ENCODE measurements at regions not wholly inside any gene's neighbourhood (a gene's known extent, or its start where the extent isn't known, plus 50 kb on each side); places are given as distances from the start of the nearest gene placed in this dataset.
"Not testable (repeated sequence)": the region's sequence is repeated elsewhere in the genome, so short reads cannot be mapped to it uniquely, and the experiment has no call there.

DNA sequence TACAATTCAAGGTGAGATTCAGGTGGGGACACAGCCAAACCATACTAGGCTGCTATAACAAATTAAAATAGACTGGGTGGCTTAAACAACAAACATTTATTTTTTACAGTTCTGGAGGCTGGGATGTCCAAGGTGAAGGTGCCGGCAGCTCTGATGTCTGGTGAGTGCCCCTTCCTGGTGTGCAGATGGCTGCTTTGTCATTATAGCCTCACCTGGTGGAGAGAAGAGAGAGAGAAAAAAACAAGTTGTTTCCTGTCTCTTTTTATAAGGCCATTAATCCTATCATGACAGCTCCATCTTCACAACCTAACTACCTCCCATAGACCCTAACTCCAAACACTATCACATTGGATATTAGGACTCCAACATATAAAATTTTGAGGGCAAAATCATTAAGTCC is 279.7 kb downstream of the ZIC1 start:
- DNase-seq (ENCODE audit: low spot score), result no peak
- in situ Hi-C loops (cut with MboI; ENCODE audit: low pct_unique_long_range_greater_than_20kb, low sequenced_read_pairs, unreplicated experiment), result no loop called here
- TF ChIP-seq, protein P1, sequence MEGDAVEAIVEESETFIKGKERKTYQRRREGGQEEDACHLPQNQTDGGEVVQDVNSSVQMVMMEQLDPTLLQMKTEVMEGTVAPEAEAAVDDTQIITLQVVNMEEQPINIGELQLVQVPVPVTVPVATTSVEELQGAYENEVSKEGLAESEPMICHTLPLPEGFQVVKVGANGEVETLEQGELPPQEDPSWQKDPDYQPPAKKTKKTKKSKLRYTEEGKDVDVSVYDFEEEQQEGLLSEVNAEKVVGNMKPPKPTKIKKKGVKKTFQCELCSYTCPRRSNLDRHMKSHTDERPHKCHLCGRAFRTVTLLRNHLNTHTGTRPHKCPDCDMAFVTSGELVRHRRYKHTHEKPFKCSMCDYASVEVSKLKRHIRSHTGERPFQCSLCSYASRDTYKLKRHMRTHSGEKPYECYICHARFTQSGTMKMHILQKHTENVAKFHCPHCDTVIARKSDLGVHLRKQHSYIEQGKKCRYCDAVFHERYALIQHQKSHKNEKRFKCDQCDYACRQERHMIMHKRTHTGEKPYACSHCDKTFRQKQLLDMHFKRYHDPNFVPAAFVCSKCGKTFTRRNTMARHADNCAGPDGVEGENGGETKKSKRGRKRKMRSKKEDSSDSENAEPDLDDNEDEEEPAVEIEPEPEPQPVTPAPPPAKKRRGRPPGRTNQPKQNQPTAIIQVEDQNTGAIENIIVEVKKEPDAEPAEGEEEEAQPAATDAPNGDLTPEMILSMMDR (IDR thresholded peaks at IDR 0.05; ENCODE audit: extremely low read depth, insufficient read depth, missing control alignments), result no peak

DNA sequence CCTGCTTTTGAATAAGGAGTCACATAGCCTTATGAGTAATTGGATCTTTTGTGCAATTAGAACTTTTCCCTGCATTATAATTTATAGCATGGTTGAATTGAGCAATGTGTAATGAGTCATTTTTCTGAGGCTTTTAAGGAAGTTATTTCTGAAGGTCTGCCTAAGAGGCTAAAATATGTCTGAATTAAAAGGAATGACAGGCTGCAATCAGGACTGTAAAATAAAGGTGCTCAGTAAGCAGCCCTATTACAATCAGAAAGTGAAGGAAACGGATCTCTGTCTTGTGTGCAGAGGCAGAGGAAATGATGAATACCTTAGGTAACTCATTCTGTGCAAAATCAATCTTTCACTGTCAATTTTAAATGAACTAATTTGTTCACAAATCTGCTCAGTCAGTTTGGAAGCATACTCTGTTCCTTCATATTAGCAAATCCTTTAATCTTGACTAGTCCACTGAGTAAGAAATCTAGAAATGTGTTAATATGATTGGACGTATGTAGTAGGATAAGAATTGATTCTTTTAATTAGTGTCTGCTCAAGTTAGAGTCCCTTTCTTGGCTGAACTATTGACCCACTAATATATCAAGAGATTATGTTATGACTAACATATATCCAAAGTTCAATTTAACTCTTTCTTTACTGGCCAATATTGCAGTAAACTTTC is 290.1 kb downstream of the ZIC1 start:
- in situ Hi-C loops (cut with MboI; ENCODE audit: low pct_unique_long_range_greater_than_20kb, low sequenced_read_pairs, unreplicated experiment), result no loop called here
- no peak for DNase-seq (ENCODE audit: low spot score)
- TF ChIP-seq, protein P1 (IDR thresholded peaks at IDR 0.05; ENCODE audit: extremely low read depth, insufficient read depth, missing control alignments), result no peak

DNA sequence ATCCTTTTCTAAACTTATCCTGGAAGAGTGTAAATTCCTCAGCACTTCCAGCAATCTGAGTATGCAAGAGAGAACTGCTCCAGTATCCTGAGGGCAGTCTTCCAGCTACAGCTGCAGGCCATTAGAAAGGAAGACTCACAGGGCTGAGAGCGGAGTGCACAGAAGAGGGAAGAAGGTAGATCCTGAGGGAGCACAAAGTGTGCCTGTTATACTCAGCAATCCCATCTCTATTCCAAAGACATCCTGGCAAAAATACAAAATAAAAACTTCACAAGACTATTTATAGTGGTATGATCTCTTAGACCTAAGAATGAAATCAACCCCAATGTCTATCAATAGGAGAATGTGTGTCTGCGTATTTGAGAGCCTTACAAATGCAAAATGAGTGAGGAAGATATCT is 292.0 kb downstream of the ZIC1 start:
- in situ Hi-C loops (cut with MboI; ENCODE audit: low pct_unique_long_range_greater_than_20kb, low sequenced_read_pairs, unreplicated experiment), result no loop called here

DNA sequence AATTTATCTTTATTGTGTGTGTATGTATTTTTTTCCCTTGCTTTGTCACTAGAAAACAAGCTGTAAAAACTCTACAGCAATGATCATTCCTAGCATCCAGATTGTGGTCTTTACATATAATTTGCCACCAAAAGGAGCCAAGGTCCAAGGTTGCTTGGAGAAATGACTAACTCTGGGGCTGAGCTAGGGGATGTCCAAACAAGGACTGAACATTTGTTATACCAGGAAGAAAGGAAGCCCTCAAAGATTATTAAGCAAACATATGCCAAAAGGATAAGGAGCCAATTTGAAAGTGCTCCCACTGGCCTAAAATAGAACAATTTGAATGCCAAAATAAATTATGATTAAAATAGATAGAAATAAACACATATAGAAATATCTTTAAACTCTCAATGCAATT is 293.3 kb downstream of the ZIC1 start:
- no peak for DNase-seq (ENCODE audit: low spot score)
- TF ChIP-seq, protein P1 (IDR thresholded peaks at IDR 0.05; ENCODE audit: extremely low read depth, insufficient read depth, missing control alignments), result no peak
- in situ Hi-C loops (cut with MboI; ENCODE audit: low pct_unique_long_range_greater_than_20kb, low sequenced_read_pairs, unreplicated experiment), result no loop called here

More for the DNA sequence above, 292.0 kb downstream of the ZIC1 start:
- DNase-seq (ENCODE audit: low spot score), result no peak
- TF ChIP-seq, protein P1 (IDR thresholded peaks at IDR 0.05; ENCODE audit: extremely low read depth, insufficient read depth, missing control alignments), result no peak

DNA sequence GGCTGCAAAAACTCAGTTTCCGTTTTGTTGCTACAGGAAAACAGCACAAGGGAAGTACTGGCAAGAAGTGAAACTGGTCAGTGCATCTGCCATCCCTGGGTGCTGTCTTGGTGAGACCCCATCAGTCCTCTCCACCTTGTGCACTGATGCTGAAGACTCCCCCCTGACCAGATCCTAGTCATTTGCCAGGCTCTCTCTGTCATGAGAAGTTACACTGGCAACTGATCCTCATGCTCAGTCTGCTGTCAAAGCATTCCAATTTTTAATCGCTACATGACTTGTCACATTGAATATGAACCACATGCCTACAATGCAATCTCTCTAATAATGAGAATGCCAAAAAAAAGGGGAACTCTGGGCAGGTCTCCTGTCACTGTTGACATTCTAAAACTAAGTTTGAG is 296.5 kb downstream of the ZIC1 start:
- TF ChIP-seq, protein P1 (IDR thresholded peaks at IDR 0.05; ENCODE audit: extremely low read depth, insufficient read depth, missing control alignments), result no peak
- in situ Hi-C loops (cut with MboI; ENCODE audit: low pct_unique_long_range_greater_than_20kb, low sequenced_read_pairs, unreplicated experiment), result no loop called here
- no peak for DNase-seq (ENCODE audit: low spot score)

DNA sequence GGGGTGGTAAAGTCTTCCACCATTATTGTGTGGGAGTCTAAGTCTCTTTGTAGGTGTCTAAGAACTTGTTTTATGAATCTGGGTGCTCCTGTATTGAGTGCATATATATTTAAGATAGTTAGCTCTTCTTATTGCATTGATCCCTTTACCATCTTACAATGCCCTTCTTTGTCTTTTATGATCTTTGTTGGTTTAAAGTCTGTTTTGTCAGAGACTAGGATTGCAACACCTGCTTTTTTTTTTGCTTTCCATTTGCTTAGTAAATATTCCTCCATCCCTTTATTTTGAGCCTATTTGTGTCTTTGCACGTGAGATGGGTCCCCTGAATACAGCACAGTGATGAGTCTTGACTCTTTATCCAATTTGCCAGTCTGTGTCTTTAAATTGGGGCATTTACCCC is 301.6 kb downstream of the ZIC1 start:
- DNase-seq (ENCODE audit: low spot score); in situ Hi-C loops (cut with MboI; ENCODE audit: low pct_unique_long_range_greater_than_20kb, low sequenced_read_pairs, unreplicated experiment): not testable (repeated sequence)

DNA sequence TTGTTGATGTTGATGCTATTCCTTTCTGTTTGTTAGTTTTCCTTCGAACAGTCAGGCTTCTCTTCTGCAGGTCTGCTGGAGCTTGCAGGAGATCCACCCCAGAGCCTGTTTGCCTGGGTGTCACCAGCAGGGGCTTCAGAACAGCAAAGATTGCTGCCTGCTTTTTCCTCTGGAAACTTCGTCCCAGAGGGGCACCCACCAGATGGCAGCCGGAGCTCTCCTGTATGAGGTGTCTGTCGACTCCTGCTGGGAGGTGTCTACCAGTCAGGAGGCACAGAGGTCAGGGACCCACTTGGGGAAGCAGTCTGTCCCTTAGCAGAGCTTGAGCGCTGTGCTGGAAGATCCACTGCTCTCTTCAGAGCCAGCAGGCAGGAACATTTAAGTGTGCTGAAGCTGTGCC is 303.2 kb downstream of the ZIC1 start:
- in situ Hi-C loops (cut with MboI; ENCODE audit: low pct_unique_long_range_greater_than_20kb, low sequenced_read_pairs, unreplicated experiment), result no loop called here
- no peak for DNase-seq (ENCODE audit: low spot score)
- TF ChIP-seq, protein P1 (IDR thresholded peaks at IDR 0.05; ENCODE audit: extremely low read depth, insufficient read depth, missing control alignments), result no peak

DNA sequence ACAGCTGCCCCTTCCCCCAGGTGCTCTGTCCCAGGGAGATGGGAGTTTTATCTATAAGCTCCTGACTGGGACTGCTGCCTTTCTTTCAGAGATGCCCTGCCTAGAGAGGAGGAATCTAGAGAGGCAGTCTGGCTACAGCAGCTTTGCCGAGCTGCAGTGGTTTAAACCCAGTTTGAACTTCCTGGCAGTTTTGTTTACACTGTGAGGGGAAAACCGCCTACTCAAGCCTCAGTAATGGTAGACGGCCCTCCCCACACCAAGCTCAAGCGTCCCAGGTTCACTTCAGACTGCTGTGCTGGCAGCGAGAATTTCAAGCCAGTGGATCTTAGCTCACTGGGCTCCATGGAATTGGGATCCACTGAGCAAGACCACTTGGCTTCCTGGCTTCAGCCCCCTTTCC is 303.6 kb downstream of the ZIC1 start:
- in situ Hi-C loops (cut with MboI; ENCODE audit: low pct_unique_long_range_greater_than_20kb, low sequenced_read_pairs, unreplicated experiment), result not testable (repeated sequence)

More for the DNA sequence above, 303.6 kb downstream of the ZIC1 start:
- not testable (repeated sequence) for DNase-seq (ENCODE audit: low spot score)

Data from GM13977 (cell line).